OCI-LY1 (cell line): ENCODE measurements at regions not wholly inside any gene's neighbourhood (a gene's known extent, or its start where the extent isn't known, plus 50 kb on each side); places are given as distances from the start of the nearest gene placed in this dataset.

Source experiments
- H2AFZ ChIP-seq: fragments of 200-600 bp; sonication (generic), shearing (Covaris generic); 2 replicates; pipeline ENCODE4 v1.6.0; 2014; ENCODE audit warnings: antibody characterized with exemption, mild to moderate bottlenecking, low read length
- H3F3A ChIP-seq: fragments of 200-600 bp; sonication (generic), shearing (Covaris generic); 2 replicates; pipeline ENCODE4 v1.6.0; 2014; ENCODE audit warnings: mild to moderate bottlenecking, antibody characterized with exemption, low read length, moderate library complexity; ENCODE audit not compliant: insufficient read depth
- H3K27ac ChIP-seq: fragments of 200-600 bp; sonication (generic); 2 replicates; pipeline ENCODE4 v1.5.1; 2014; ENCODE audit warnings: low read length, mixed run types, mild to moderate bottlenecking, low read depth; ENCODE audit not compliant: poor library complexity, severe bottlenecking
- H3K27me3 ChIP-seq: fragments of 200-600 bp; sonication (generic); 2 replicates; pipeline ENCODE4 v1.6.0; 2014; ENCODE audit warnings: antibody characterized with exemption, mild to moderate bottlenecking, low read length, moderate library complexity; ENCODE audit not compliant: insufficient read depth
- H3K36me3 ChIP-seq: fragments of 200-600 bp; sonication (generic); 2 replicates; pipeline ENCODE4 v1.6.1; 2014; ENCODE audit warnings: mild to moderate bottlenecking, antibody characterized with exemption, low read length, moderate library complexity, mixed read lengths; ENCODE audit not compliant: insufficient read depth
- H3K4me1 ChIP-seq: fragments of 200-600 bp; sonication (generic); 2 replicates; pipeline ENCODE4 v1.5.1; 2014; ENCODE audit warnings: mild to moderate bottlenecking, low read length, moderate library complexity; ENCODE audit not compliant: insufficient read depth, severe bottlenecking
- H3K4me2 ChIP-seq: fragments of 200-600 bp; sonication (generic), shearing (Covaris generic); 2 replicates; pipeline ENCODE4 v1.6.1; 2014; ENCODE audit warnings: low read length
- H3K4me3 ChIP-seq: fragments of 200-600 bp; sonication (generic); 2 replicates; pipeline ENCODE4 v1.5.1; 2014; ENCODE audit warnings: low read length, low read depth, mild to moderate bottlenecking, mixed read lengths; ENCODE audit not compliant: poor library complexity, severe bottlenecking
- H3K79me2 ChIP-seq: fragments of 200-600 bp; shearing (Covaris generic); 2 replicates; pipeline ENCODE4 v1.6.1; 2016; ENCODE audit warnings: mixed run types, low read length, mixed read lengths; ENCODE audit not compliant: insufficient read depth
- H3K9ac ChIP-seq: fragments of 200-600 bp; sonication (generic), shearing (Covaris generic); 2 replicates; pipeline ENCODE4 v1.6.1; 2014; ENCODE audit warnings: mild to moderate bottlenecking, low read length, mixed read lengths
- H3K9me2 ChIP-seq: fragments of 200-600 bp; sonication (generic), shearing (Covaris generic); 2 replicates; pipeline ENCODE4 v1.6.1; 2014; ENCODE audit warnings: low read depth, mild to moderate bottlenecking, low read length, mixed read lengths
- H3K9me3 ChIP-seq: fragments of 200-600 bp; shearing (Covaris generic); 2 replicates; pipeline ENCODE4 v1.6.1; 2014; ENCODE audit warnings: low read length, mixed read lengths
- H4K20me1 ChIP-seq: fragments of 200-600 bp; sonication (generic), shearing (Covaris generic); 2 replicates; pipeline ENCODE4 v1.6.0; 2016; ENCODE audit warnings: mild to moderate bottlenecking, low read length; ENCODE audit not compliant: insufficient read depth
- CTCF ChIP-seq: fragments of 200-600 bp; sonication (generic), shearing (Covaris generic); IDR thresholded peaks from 2 replicates; pipeline ENCODE4 v1.5.1; 2017; ENCODE audit warnings: mild to moderate bottlenecking, antibody characterized with exemption, low read length, moderate library complexity, mixed read lengths
- EZH2 ChIP-seq: fragments of 200-600 bp; sonication (generic), shearing (Covaris generic); IDR thresholded peaks from 2 replicates; pipeline ENCODE4 v1.8.0; 2017; ENCODE audit warnings: borderline replicate concordance, mixed run types, mild to moderate bottlenecking, antibody characterized with exemption, low read length, moderate library complexity, mixed read lengths

GRCh38 chr2:4693266-4693665 is 989.9 kb downstream of the DCDC2C start:
- Histone ChIP-seq H3K9me2 (no peaks in the 10 kb centered on the region), H3K9ac (no peak overlapping the region), H3K4me3 (no peak overlapping the region), H4K20me1 (no peaks in the 10 kb centered on the region), H3K36me3 (no peaks in the 10 kb centered on the region), H3F3A (no peaks in the 10 kb centered on the region), H3K4me2 (no peak overlapping the region), H3K9me3 (no peaks in the 10 kb centered on the region), H3K4me1 (no peaks in the 10 kb centered on the region), H3K27ac (no peak overlapping the region), H3K27me3 (no peaks in the 10 kb centered on the region; the same call in 1 of the 2 replicates), H3K79me2 (no peaks in the 10 kb centered on the region), H2AFZ (no peak overlapping the region)
- TF ChIP-seq CTCF (no peak), EZH2 (no peak)

GRCh38 chr2:4695281-4695861 is 992.0 kb downstream of the DCDC2C start:
- H3K36me3 ChIP-seq = no peaks in the 10 kb centered on the region
- H3K9me2 ChIP-seq = no peaks in the 10 kb centered on the region
- no peaks in the 10 kb centered on the region; the same call in 1 of the 2 replicates for H3K27me3 ChIP-seq
- no peak overlapping the region for H3K9ac ChIP-seq
- no peak for TF ChIP-seq EZH2
- H3K9me3 ChIP-seq = no peaks in the 10 kb centered on the region
- H3K4me2 ChIP-seq = no peak overlapping the region
- no peaks in the 10 kb centered on the region for H3K4me1 ChIP-seq
- no peak overlapping the region for H3K27ac ChIP-seq
- no peak overlapping the region for H2AFZ ChIP-seq
- no peaks in the 10 kb centered on the region for H3F3A ChIP-seq
- H3K79me2 ChIP-seq = no peaks in the 10 kb centered on the region
- H4K20me1 ChIP-seq = no peaks in the 10 kb centered on the region
- H3K4me3 ChIP-seq = no peak overlapping the region

- Histone ChIP-seq H3K36me3 (no peaks in the 10 kb centered on the region), H3K27me3 (no peaks in the 10 kb centered on the region), H3K4me3 (no peak overlapping the region), H3K27ac (no peak overlapping the region), H2AFZ (no peak overlapping the region), H3K4me1 (no peaks in the 10 kb centered on the region), H3K9me2 (no peaks in the 10 kb centered on the region), H3K79me2 (no peaks in the 10 kb centered on the region), H3K9ac (no peak overlapping the region), H3K9me3 (no peaks in the 10 kb centered on the region), H3F3A (no peaks in the 10 kb centered on the region), H4K20me1 (no peaks in the 10 kb centered on the region), H3K4me2 (no peak overlapping the region)
- TF ChIP-seq CTCF (peak; percentile 33; the same call in 1 of the 2 replicates), EZH2 (no peak)
These were observed 977.1 kb upstream of the SOX11 start for GRCh38 chr2:4715065-4715464.

- H3K79me2 ChIP-seq = no peaks in the 10 kb centered on the region
- H2AFZ ChIP-seq = no peak overlapping the region
- H3K36me3 ChIP-seq = no peaks in the 10 kb centered on the region
- H3K9me2 ChIP-seq = no peaks in the 10 kb centered on the region
- no peaks in the 10 kb centered on the region for H4K20me1 ChIP-seq
- H3K27me3 ChIP-seq = no peaks in the 10 kb centered on the region
- H3K4me1 ChIP-seq = no peaks in the 10 kb centered on the region
- no peak overlapping the region for H3K4me3 ChIP-seq
- TF ChIP-seq CTCF = no peak
- no peak for TF ChIP-seq EZH2
- no peak overlapping the region for H3K9ac ChIP-seq
- no peaks in the 10 kb centered on the region for H3F3A ChIP-seq
- no peaks in the 10 kb centered on the region for H3K9me3 ChIP-seq
- H3K4me2 ChIP-seq = no peak overlapping the region
- H3K27ac ChIP-seq = no peak overlapping the region
These were observed 973.4 kb upstream of the SOX11 start for GRCh38 chr2:4718777-4719176.
